Dedifferentiated amniotic fluid mesenchymal stem cell (primary cell): ENCODE measurements at regions not wholly inside any gene's neighbourhood (a gene's known extent, or its start where the extent isn't known, plus 50 kb on each side); places are given as distances from the start of the nearest gene placed in this dataset.
"Not testable (repeated sequence)": the region's sequence is repeated elsewhere in the genome, so short reads cannot be mapped to it uniquely, and the experiment has no call there.

Source experiments
- DNase-seq: peaks from one replicate; pipeline ENCODE4 v3.0.0-alpha.2; 2016; ENCODE audit errors: extremely low spot score

DNA sequence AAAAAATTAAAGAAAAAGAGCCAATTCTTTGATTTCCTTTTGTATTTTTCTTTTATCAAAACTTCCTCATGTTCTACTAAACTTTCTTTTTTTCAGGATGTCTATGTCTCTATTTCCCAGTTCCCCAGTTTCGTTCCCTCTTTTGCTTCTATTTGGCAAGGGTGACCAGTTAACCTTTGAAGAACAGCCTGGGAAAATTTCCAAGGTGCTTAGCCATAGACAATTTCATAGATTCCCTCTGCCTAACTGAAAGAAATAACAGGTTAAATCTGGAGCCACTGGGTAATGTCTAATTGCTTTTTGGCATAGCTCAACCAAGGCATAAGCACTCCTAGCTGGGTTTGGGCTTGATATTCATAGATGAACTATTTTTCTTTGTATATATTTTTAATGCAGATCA, 272.3 kb downstream of the ADGRL2 start:
- no peak for DNase-seq

DNA sequence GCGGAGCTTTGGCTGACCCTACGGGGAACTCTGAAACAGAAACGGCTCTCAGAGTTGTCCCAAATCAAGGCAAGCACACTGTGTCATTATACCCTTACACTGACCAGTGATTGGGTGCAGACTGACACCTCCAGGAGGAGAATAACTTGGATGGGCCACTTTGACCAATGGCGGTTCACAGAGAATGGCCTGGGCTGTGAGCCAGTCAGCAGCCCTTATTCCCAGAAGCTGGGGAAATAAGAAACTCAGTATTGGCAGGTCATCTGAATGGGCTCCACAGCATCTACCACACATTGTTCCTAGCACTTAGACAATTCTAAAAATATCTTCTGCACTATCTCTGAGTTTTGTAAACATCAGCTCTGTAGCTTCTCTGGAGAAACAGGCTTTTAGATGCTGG, 265.2 kb downstream of the ADGRL2 start:
- no peak for DNase-seq

DNA sequence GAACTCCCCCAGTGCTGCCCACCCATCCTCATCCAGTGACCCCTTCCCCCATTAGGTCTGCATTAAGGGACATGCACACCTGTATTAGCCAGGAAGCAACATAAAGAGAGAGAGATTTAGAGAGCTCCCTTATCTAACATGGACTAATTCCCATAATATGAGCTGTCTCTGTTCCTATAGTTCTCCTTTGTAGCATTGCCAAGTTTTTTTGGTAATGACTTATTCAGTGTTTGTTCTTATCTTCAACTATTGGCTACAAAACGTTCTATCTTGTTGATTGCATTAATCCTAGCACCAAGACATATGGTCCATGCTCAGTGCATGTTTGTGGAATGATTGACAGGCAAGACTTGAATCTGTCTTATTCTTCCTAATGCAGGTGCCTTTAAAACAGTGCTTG, 264.0 kb downstream of the ADGRL2 start:
- DNase-seq = no peak

DNA sequence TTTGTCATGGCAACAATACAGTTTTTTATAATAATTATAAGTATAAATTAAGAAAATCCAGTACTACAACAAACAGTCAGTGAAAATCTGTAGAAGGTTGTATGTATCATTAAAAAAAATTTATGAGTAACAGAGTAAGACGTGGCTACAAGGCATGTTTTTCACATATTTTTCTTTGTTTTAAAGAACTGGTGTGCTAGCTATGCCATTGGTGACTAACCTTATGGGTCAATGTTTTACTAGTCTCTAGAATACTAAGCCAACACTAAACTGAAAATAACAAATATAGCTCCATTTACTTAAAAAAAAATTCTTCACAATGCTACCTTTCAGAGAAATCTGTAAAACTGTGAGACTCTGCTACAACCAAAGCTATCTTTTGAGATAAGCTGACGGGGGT, 261.5 kb downstream of the ADGRL2 start:
- DNase-seq = no peak

DNA sequence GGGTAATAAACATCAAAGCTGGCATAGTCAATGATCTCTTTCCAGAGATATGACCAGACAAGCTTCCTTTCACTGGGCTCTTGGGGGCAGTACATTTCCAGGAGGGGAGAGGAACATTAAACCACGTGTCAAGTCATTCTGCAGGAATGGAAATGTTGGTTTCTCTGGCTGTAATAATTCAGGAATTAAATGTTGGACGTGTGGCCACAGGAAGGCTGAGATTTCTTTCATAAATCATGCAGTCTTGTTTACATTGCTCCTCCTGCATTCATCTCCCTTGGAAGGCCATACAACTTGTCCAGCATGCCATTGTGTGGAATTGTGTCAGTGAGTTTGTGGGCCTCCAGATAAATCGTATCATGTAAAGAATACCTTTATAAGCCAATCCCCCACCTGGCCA, 259.2 kb downstream of the ADGRL2 start:
- DNase-seq = no peak

DNA sequence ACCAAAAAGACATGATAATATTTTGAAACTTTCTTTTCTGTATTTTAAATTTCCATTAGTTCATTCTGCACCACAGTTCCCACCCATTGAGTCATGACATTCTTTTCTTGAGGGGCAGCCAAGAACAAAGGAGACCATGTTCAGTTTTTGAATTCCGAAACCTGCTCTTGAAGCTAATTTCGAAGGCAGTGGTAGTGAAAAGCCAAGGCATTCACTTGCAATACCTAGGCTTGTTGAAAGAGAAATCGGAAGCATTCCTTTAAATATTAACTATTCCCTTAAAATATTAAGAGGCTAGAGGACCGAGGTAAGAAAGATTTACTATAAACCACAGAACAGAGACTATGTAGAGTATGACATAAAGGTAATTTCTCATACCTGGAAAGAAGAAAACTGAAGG, 256.3 kb downstream of the ADGRL2 start:
- DNase-seq = no peak

DNA sequence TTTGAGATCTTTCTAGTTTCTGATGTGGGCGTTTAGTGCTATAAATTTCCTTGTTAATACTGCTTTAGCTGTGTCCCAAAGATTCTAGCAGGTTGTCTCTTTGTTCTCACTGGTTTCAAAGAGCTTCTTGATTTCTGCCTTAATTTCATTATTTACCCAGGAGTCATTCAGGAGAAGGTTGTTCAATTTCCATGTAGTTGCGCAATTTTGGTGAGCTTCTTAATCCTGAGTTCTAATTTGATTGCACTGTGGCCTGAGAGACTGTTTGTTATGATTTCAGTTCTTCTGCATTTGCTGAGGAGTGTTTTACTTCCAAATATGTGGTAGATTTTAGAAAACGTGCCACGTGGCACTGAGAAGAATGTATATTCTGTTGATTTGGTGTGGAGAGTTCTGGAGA, 254.6 kb downstream of the ADGRL2 start:
- DNase-seq = not testable (repeated sequence)

DNA sequence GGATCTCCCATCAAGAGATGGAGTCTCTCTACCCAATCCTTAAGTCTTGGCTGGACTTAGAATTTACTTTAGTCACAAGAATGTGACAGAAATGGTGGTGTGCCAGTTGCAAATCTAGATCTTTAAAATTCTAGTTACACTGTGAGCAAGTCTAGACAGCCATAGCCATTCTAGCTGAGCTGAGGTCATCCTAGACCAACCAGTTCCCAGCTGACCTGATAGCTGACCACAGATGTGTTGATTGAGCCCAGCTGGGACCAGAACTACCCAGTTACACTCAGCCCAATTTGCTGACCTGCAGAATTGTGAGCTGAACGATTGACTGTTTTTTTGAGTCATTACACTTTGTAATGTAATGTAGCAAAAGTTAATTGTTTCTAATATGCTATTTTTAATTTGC, 251.8 kb downstream of the ADGRL2 start:
- DNase-seq = no peak

DNA sequence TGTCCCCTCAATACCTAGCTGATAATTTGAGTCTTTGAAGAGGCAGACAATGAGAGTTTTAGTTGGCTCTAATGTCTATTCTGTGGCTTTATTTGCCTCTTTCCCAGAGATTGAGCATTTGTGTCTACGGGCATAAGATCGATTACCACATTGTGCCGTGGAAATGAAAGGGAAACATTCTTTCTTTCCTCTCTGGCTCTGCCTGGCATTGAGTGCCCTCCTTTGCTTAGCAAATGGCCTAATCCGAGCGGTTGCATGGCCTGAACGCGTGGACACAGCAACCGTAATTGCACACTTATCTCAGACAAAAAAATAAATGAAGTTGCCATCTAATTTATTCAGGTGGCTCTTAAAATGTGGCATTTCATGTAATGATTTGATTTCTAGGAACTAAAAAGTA, 247.9 kb downstream of the ADGRL2 start:
- no peak for DNase-seq

DNA sequence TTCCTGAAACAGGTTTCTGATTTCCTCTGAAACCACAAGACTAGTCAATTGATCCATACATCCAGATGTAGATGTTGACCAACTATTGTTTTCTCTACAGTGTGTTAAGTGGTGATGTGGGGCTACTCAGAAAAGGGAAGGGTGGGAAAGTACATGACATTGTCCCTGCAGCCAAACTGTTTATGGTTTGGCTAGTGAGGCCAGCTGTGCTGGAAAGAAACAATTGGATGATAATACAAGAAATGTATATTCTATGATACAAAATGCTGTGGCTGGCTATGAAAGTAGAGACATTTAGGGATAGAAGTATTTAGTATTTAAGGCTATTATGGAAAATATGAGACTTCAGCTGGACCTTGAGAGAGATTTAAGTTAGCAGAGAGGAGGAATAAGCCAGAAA, 244.5 kb downstream of the ADGRL2 start:
- no peak for DNase-seq

DNA sequence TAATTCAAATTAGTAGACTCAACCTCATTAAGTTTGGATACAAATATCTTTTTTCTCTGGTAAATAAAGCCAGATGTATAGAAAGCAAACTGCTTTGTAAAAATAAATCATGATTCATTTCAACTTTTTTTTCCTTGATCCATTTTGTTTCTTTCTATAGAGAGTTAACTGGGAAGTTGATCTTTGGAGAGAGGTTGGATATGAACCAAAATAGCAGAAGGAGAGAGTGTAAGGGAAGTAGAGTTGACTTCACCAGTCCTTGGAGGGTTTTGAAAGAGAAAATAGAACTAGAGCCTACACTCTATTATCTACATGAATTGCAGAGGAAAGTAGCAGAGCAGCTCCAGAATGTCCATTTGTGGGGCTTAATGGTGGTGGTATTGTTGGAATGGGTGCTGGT, 243.8 kb downstream of the ADGRL2 start:
- DNase-seq = no peak

DNA sequence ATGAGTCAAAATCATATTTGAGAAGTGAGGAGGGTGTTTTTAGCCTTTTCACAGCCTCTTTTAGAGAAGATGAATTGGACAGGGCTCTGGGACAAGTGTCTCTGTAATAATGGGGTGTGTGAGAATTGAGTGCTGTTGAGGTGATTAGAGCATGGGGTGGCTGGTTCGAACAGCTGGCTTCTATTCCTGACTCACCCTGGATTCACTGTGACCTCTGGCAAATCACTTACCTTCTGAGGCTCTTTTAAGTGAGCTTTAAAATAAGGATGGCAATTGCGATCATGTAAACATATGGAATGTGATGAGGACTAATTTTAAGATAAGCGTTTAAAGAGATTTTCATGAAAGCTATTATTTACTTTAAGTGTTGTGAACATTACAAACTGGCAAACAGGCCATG, 243.4 kb downstream of the ADGRL2 start:
- no peak for DNase-seq

DNA sequence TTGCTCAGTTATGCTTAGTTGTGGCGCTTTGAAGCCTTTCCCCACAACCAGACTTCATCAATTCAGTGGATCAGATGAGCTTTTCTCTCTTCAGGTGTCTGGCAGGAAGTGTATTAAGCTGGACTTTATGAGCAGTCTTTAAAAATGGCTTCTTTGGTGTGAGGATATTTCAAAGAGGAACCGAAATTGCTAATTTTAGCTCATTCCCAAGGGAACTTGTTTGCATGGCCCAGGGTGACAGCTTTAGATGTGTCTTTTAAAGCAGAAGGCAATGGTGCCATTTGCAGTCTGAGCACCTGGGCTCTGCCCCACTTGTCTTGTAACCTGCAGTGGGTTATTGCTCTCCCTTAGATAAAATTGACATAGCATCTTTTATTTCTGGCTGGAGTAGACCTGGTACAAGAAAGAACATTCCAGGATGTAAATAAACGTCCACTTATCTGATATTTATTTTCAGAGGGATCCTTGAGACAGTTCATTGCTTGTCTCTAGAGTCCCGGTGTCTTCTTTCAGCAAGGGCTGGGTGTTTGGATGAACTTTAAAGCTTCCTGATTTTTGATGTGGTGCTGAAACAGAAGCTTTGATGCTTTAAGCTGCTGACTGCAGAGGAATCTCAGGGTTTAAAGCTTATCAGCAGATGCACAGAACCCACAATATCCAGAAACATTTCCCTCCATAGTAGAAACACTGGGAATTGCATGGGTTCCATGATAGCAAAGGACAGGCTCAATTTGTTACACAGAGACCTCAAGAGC, 241.7 kb downstream of the ADGRL2 start:
- DNase-seq = no peak
